T-helper 2 cell (primary cell): ENCODE measurements at regions not wholly inside any gene's neighbourhood (a gene's known extent, or its start where the extent isn't known, plus 50 kb on each side); places are given as distances from the start of the nearest gene placed in this dataset.
"Not testable (repeated sequence)": the region's sequence is repeated elsewhere in the genome, so short reads cannot be mapped to it uniquely, and the experiment has no call there.

ENCODE experiments used
- DNase-seq, 5 experiments: peaks; one replicate each; pipeline versions ENCODE4 v3.0.0 to v3.0.0-alpha.2; 2012 to 2022

- DNase-seq = no peak
Observed at GRCh38 chr7:79531905-79532664, 78.6 kb upstream of the MAGI2 start.

DNA sequence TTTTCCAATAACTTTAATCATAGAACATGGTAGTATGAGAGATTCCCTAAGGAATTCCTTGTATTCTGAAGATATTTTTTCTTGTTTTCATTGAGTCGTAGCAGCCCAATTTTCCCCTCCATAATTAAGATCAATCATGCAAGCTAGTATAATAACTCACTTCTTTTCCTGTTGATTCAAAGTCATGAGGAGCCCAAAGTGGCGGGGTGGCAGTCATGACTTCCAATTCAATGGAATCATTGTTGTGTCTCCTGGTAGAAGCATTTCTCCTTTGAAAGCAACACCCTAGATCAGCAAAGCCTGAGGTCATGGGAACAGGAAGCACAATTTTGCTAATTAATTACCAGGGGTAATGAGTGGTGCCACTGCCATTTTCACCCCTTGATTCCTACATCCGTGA lies 77.6 kb upstream of the MAGI2 start:
- DNase-seq = no peak

DNA sequence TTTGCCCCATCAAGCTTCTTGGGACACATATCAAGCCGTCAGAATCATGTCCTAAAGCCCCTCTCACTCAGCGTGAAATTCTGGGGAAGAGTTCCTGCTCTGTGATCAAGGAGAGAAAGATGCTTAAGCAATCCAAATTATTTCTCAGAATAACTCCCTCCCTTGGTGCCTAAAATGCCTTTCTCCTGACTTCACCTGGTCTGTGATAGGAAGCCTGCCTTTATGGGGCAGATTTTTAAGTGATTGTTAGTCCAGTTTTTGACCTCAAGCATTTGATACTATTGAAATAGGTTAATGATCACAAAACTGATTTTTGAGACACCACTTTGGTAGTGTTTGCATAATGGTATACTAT lies 76.4 kb upstream of the MAGI2 start:
- DNase-seq = no peak

- DNase-seq = no peak
Observed at GRCh38 chr7:79529214-79529880, 75.9 kb upstream of the MAGI2 start.

DNA sequence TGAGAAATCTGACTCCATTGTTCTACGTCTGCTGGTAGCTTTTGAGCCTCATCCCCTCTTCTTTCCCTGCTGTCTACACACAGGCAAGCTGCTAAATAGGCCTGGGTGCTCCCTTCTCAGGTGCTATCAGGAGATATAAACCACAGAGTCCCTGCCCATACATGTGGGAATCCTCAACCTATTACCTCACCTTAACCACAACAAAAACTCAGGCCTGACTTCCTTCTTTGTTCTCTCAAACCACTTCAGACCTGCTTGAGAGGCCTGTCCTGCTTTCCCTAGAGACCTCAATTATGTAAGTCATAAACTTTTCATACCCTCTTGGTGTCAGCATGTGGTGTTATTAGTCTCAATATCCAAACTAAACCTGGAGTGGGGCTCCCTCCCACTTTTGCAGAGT lies 75.0 kb upstream of the MAGI2 start:
- DNase-seq = no peak

GRCh38 chr7:79524048-79524447 lies 70.6 kb upstream of the MAGI2 start:
- no peak for DNase-seq

- DNase-seq = no peak
Observed at GRCh38 chr7:79523436-79523835, 70.0 kb upstream of the MAGI2 start.

DNA sequence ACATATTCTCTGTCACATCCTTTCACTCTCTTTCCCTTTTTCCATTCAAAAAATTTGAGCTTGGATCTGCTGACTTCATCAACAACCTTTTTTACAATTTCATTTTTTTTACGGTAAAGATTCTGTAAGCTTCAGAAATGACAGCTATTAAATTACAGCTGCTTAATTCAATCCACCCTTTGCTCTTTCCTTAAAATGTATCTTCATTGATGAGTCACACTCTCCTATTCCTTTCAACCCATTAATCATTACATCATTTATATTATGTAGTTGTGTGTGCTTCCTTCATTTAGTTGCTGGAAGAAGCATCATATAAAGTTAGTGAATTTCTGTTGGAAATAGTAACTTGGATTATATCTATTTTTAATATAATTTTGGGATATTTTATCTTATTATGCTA lies 67.1 kb upstream of the MAGI2 start:
- DNase-seq = no peak

DNA sequence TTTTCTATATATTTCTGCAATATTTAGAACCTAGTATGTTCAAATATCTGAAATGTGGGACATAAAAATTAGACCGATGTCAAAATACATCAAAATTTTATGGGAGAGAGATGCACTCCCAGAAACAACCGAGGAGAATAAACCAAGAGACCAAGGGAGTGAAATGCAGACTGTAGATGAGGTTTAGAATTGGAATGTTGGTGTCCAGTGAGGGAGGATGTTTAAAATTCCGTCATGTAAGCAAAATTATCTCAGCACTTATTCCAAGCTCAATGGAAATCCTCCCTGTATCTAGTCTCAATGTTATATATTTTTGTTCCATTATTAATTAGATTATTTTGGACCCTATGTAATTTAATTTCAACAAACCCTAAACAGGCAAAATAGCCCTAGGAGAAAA lies 61.9 kb upstream of the MAGI2 start:
- no peak for DNase-seq

DNA sequence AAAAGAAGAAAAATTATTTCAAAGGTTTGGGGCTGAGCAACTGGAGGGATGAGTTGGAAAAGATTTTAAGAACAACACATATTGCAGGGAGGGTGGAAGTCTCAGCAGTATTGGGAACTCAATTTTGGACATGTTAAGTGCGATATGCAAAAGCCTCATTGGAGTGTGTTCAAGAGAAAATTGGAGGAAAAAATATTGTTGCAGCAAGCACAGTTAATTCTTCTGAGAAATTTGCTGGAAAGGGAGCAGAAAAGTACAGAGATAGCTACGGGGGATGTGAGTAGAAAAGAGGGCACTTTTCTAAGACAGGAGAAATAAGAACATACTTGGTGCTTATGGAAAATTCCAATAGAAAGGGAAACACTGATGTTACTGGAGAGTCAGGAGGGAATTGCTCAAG lies 59.8 kb upstream of the MAGI2 start:
- no peak for DNase-seq

DNA sequence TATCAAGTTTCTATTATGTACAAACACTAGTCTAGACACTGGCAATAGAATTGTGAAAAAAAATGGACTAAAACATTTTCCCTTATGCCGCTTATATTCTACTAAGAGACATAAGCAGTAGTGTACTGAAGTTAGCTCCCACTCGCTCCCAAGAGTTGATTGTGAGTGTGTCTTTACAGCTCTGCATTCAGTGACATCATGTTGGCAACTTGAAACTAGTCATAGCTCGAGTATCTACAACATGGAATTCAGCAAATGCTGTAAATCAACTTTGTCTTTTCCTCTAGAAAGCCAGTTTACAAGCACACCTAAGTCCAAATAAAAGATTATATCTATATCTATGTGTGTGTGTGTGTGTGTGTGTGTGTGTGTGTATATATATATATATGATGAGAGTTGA lies 58.8 kb upstream of the MAGI2 start:
- DNase-seq = no peak

GRCh38 chr7:79511056-79511455 lies 57.6 kb upstream of the MAGI2 start:
- not testable (repeated sequence) for DNase-seq

- DNase-seq = no peak
Observed at GRCh38 chr7:79507131-79507530, 53.7 kb upstream of the MAGI2 start.

DNA sequence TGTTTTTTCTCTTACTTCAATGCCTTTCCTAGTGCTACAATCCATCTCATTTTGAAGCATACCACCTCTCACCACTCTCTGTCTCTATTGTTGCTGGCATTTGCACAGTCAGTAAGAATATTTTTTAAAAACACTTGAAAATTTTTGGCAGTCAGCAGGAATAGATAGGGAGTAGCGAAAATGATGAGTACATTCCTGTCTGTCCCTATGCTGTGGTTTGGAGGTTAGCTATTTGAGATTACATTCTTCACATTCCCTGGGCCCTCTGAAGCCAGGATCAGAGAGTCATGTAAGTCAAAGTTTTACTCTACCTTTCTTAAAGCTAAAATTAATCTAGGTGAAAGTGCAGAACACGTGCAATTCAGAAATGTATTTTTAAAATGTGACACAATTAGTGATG lies 53.0 kb upstream of the MAGI2 start:
- DNase-seq = no peak

DNA sequence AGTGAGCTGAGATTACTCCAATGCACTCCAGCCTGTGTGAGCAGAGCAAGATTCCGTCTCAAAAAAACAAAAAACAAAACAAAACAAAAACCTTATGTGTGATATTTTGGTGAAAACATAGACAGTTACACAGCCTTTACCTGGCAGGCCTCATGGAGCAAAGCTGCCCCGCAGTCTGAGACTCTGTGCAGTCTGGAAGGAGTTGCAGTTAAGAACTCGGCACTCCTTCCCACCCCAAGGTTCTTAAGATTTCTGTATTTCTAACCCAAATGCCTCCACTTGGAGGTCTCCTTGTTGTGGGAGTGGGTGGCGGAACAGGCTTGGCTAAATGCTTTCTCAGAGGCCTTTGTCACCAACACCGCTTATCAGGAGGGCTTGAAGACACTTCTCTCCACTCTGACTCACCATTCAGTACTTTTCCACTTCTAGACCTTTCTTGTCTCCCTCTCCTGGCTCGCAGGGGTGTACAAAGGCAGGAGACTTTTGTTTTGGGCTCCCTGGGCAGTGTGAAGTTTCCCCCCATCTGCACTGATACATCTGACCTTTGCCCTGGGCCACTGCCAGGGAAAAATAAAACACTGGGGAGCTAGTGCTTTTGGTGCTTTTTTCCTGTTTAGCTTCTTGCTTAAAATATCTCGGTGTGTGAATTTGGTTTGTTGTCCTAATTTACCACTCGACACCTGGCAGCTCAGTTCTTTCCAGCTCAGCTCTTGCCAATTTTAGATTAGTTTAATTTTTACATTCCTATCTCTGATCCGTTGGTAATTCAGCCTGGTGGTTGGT lies 51.3 kb upstream of the MAGI2 start:
- DNase-seq = no peak
